ENCODE measurements at regions not wholly inside any gene's neighbourhood (a gene's known extent, or its start where the extent isn't known, plus 50 kb on each side); places are given as distances from the start of the nearest gene placed in this dataset.

DNA sequence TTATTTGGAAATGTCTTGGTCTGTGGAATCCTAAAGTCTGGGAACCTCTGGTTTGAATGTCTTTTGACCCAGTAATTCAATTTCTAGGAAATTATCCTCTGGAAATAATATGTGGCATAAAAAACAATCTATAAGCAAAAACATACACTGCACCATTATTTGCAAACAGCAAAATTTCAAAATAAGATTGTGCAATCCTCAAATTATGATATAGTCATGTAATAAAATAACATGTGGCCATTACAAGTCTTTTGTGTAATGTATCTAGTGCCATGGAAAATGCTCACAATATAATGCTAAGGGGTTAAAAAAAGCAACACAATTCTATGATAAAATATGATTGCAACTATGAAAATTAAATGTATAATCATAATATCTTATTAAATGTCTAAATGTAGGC lies 312.9 kb upstream of the RUNX1 start:
- TF ChIP-seq CTCF (IDR thresholded peaks at IDR 0.05; ENCODE audit: unreplicated experiment) = no peak
- no peak overlapping the region for H3K4me3 Mint-ChIP-seq (ENCODE audit: unreplicated experiment)
- H3K4me1 Mint-ChIP-seq (ENCODE audit: unreplicated experiment) = no peaks in the 10 kb centered on the region
- H3K27me3 Mint-ChIP-seq (ENCODE audit: unreplicated experiment) = no peaks in the 10 kb centered on the region
- H3K36me3 Mint-ChIP-seq (ENCODE audit: low read depth, unreplicated experiment) = no peaks in the 10 kb centered on the region
- no peaks in the 10 kb centered on the region for H3K9me3 Mint-ChIP-seq (ENCODE audit: unreplicated experiment)
- no peak for DNase-seq (ENCODE audit: low spot score)
- no peak overlapping the region for H3K27ac Mint-ChIP-seq (ENCODE audit: unreplicated experiment)

DNA sequence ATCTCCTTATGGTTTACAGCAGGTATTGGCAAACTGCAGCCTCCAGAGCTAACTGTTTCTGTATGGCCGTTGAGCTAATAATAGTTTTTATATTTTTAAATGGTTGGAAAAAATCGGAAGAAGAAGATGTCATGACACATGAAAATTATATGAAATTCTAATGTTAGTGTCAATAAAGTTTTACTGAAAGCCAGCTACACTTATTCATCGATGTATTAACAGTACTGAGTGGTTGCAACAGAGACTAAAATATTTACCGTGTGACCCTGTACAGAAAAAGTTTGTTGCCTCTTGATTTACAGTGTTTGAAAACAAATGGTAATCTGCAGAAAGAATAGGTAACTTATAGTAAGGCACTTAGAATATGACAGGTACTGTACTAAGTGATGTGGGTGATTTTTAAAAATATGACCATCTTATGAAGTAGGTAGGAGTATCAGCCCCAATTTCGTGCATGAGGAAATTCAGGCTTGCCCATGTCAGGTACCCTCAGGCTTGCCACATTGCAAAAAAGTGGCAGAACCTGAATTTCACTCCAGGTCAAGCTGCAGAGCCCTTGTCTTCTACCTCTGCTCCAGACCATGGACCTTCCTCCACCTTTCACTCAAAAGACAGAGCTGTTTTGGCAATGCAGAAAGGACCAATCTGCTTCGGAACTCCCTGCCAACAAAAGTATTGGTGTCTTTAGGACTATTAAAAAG lies 311.9 kb upstream of the RUNX1 start:
- no peaks in the 10 kb centered on the region for H3K27me3 Mint-ChIP-seq (ENCODE audit: unreplicated experiment)
- no peak for DNase-seq (ENCODE audit: low spot score)
- no peak for TF ChIP-seq CTCF (IDR thresholded peaks at IDR 0.05; ENCODE audit: unreplicated experiment)

DNA sequence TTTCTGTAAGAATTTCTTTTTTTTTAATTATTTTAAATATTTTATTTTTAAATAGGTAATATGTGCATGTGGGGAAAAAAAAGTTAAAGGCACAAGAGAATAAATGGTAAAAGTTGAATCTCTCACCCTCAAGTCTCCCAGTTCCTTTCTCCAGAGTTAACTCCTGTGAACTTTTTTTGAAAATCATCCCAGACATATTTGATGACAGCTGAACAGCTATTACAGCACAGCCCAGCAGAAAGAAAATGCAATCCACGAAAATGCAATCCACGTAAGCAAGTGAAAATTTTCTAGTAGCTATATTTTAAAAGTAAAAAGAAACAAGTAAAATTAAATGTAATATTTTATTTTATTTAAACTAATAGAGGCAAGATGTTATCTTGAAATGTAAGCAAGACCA lies 310.0 kb upstream of the RUNX1 start:
- H3K27me3 Mint-ChIP-seq (ENCODE audit: unreplicated experiment) = no peaks in the 10 kb centered on the region
- no peaks in the 10 kb centered on the region for H3K4me1 Mint-ChIP-seq (ENCODE audit: unreplicated experiment)
- H3K4me3 Mint-ChIP-seq (ENCODE audit: unreplicated experiment) = no peak overlapping the region
- H3K36me3 Mint-ChIP-seq (ENCODE audit: low read depth, unreplicated experiment) = no peaks in the 10 kb centered on the region
- H3K9me3 Mint-ChIP-seq (ENCODE audit: unreplicated experiment) = no peaks in the 10 kb centered on the region
- no peak for TF ChIP-seq CTCF (IDR thresholded peaks at IDR 0.05; ENCODE audit: unreplicated experiment)
- H3K27ac Mint-ChIP-seq (ENCODE audit: unreplicated experiment) = no peak overlapping the region
- no peak for DNase-seq (ENCODE audit: low spot score)

More for the DNA sequence above, 311.9 kb upstream of the RUNX1 start:
- Mint-ChIP-seq H3K27ac (ENCODE audit: unreplicated experiment) (no peak overlapping the region), H3K9me3 (ENCODE audit: unreplicated experiment) (no peaks in the 10 kb centered on the region), H3K36me3 (ENCODE audit: low read depth, unreplicated experiment) (no peaks in the 10 kb centered on the region), H3K4me1 (ENCODE audit: unreplicated experiment) (no peaks in the 10 kb centered on the region), H3K4me3 (ENCODE audit: unreplicated experiment) (no peak overlapping the region)

DNA sequence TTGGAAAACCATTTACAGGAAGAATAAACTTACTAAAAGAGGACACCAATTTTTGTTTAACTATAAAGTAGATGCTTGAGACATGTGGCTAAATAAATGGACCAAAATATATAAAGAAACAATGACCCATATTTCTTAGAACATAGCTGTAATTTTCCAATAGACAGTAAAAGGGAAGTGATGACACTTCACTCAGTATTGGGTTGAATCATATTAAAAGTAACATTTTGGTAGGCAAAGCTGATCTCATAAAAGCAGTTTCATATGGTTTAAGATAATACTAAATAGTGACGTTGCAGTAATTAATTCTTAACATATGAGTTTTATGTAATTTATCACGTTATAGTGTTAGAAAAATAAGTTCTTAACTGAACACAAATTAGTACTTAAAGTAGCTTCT lies 308.9 kb upstream of the RUNX1 start:
- no peaks in the 10 kb centered on the region for H3K9me3 Mint-ChIP-seq (ENCODE audit: unreplicated experiment)
- H3K36me3 Mint-ChIP-seq (ENCODE audit: low read depth, unreplicated experiment) = no peaks in the 10 kb centered on the region
- DNase-seq (ENCODE audit: low spot score) = no peak
- no peaks in the 10 kb centered on the region for H3K4me1 Mint-ChIP-seq (ENCODE audit: unreplicated experiment)
- H3K27ac Mint-ChIP-seq (ENCODE audit: unreplicated experiment) = no peak overlapping the region
- TF ChIP-seq CTCF (IDR thresholded peaks at IDR 0.05; ENCODE audit: unreplicated experiment) = no peak
- H3K4me3 Mint-ChIP-seq (ENCODE audit: unreplicated experiment) = no peak overlapping the region
- no peaks in the 10 kb centered on the region for H3K27me3 Mint-ChIP-seq (ENCODE audit: unreplicated experiment)

- Mint-ChIP-seq H3K27ac (ENCODE audit: unreplicated experiment) (no peak overlapping the region), H3K36me3 (ENCODE audit: low read depth, unreplicated experiment) (no peaks in the 10 kb centered on the region), H3K4me3 (ENCODE audit: unreplicated experiment) (no peak overlapping the region), H3K9me3 (ENCODE audit: unreplicated experiment) (no peaks in the 10 kb centered on the region), H3K4me1 (ENCODE audit: unreplicated experiment) (no peaks in the 10 kb centered on the region), H3K27me3 (ENCODE audit: unreplicated experiment) (no peaks in the 10 kb centered on the region)
- TF ChIP-seq CTCF (IDR thresholded peaks at IDR 0.05; ENCODE audit: unreplicated experiment) = no peak
- no peak for DNase-seq (ENCODE audit: low spot score)
These were observed 308.1 kb upstream of the RUNX1 start for GRCh38 chr21:35357041-35357780.

Data from endothelial cell (in vitro differentiated cells).